WTC11 (cell line): ENCODE measurements at regions not wholly inside any gene's neighbourhood (a gene's known extent, or its start where the extent isn't known, plus 50 kb on each side); places are given as distances from the start of the nearest gene placed in this dataset.

Experiments used
- ATF3 ChIP-seq: sonication (generic); formaldehyde crosslinking; conservative IDR thresholded peaks from 2 replicates; pipeline ENCODE4 v1.8.1; 2022; ENCODE audit warnings: mild to moderate bottlenecking, missing genetic modification reagents
- ATF6 ChIP-seq: sonication (generic); formaldehyde crosslinking; IDR thresholded peaks from 2 replicates; pipeline ENCODE4 v1.8.1; 2023; ENCODE audit warnings: mild to moderate bottlenecking, missing genetic modification reagents
- CTCF ChIP-seq: fragments of 200-600 bp; IDR thresholded peaks from 2 replicates; pipeline ENCODE4 v1.8.0; 2022; ENCODE audit warnings: antibody characterized with exemption
- PRDM15 ChIP-seq: sonication (generic); formaldehyde crosslinking; IDR thresholded peaks from 2 replicates; pipeline ENCODE4 v1.8.0; 2022; ENCODE audit warnings: missing genetic modification reagents
- ZNF263 ChIP-seq: sonication (generic); formaldehyde crosslinking; IDR thresholded peaks from 2 replicates; pipeline ENCODE4 v1.8.1; 2022; ENCODE audit warnings: low read depth, mild to moderate bottlenecking, moderate library complexity, missing genetic modification reagents

GRCh38 chr11:92790366-92790765 is 179.1 kb upstream of the MTNR1B start:
- TF ChIP-seq ZNF263 (CRISPR knock-in tag), result no peak
- TF ChIP-seq ATF3 (CRISPR knock-in tag), result no peak
- TF ChIP-seq CTCF, result no peak
- no peak for TF ChIP-seq PRDM15 (CRISPR knock-in tag)
- TF ChIP-seq ATF6 (CRISPR knock-in tag), result no peak
